ENCODE measurements at regions not wholly inside any gene's neighbourhood (a gene's known extent, or its start where the extent isn't known, plus 50 kb on each side); places are given as distances from the start of the nearest gene placed in this dataset.

GRCh38 chr12:91985002-91985787 lies 160.5 kb downstream of the BTG1 start:
- DNase-seq (ENCODE audit: low spot score), result no peak
- ChIA-PET POLR2A (ENCODE audit: low non-redundant PET) (no interaction called here), CTCF (interaction anchor here (0.7 kb wide), 1 partner anchor 384 kb away, joined by 4 read pairs; no protein-coding TSS in a partner anchor)
- H3K27ac ChIP-seq, result no peak overlapping the region
- no peak for TF ChIP-seq CTCF (conservative IDR thresholded peaks at IDR 0.05; ENCODE audit: low read depth)

- no peak for DNase-seq (ENCODE audit: low spot score)
- H3K27ac ChIP-seq, result no peak overlapping the region
- CTCF ChIA-PET, result no interaction called here
- POLR2A ChIA-PET (ENCODE audit: low non-redundant PET), result no interaction called here
- TF ChIP-seq CTCF (conservative IDR thresholded peaks at IDR 0.05; ENCODE audit: low read depth), result no peak
These were observed 161.1 kb downstream of the BTG1 start for GRCh38 chr12:91984556-91984955.

- no peak for DNase-seq (ENCODE audit: low spot score)
- no peak for TF ChIP-seq CTCF (conservative IDR thresholded peaks at IDR 0.05; ENCODE audit: low read depth)
- no peak overlapping the region for H3K27ac ChIP-seq
- ChIA-PET CTCF (no interaction called here), POLR2A (ENCODE audit: low non-redundant PET) (no interaction called here)
These were observed 161.7 kb downstream of the BTG1 start for GRCh38 chr12:91983935-91984334.

- ChIA-PET CTCF (interaction anchor here (1.2 kb wide), 1 partner anchor 171 kb away, joined by 3 read pairs; no protein-coding TSS in a partner anchor), POLR2A (ENCODE audit: low non-redundant PET) (no interaction called here)
- H3K27ac ChIP-seq, result no peak overlapping the region
- DNase-seq (ENCODE audit: low spot score), result no peak
- no peak for TF ChIP-seq CTCF (conservative IDR thresholded peaks at IDR 0.05; ENCODE audit: low read depth)
These were observed 162.7 kb downstream of the BTG1 start for GRCh38 chr12:91982946-91983345.

GRCh38 chr12:91980389-91980821 lies 165.2 kb downstream of the BTG1 start:
- ChIA-PET POLR2A (ENCODE audit: low non-redundant PET) (no interaction called here), CTCF (no interaction called here)
- DNase-seq (ENCODE audit: low spot score), result no peak
- no peak for TF ChIP-seq CTCF (conservative IDR thresholded peaks at IDR 0.05; ENCODE audit: low read depth)
- no peak overlapping the region for H3K27ac ChIP-seq

GRCh38 chr12:91978143-91978542 lies 167.5 kb downstream of the BTG1 start:
- ChIA-PET POLR2A (ENCODE audit: low non-redundant PET) (no interaction called here), CTCF (no interaction called here)
- DNase-seq (ENCODE audit: low spot score), result no peak
- H3K27ac ChIP-seq, result no peak overlapping the region
- no peak for TF ChIP-seq CTCF (conservative IDR thresholded peaks at IDR 0.05; ENCODE audit: low read depth)

All from RWPE1 (cell line).